K562 (cell line): ENCODE measurements at regions not wholly inside any gene's neighbourhood (a gene's known extent, or its start where the extent isn't known, plus 50 kb on each side); places are given as distances from the start of the nearest gene placed in this dataset.

Source experiments
- ATAC-seq: fragments of 200-7000 bp; cut with Tn5 transposase; 3 replicates; pipeline ENCODE4 v1.9.1; 2020; ENCODE audit warnings: moderate library complexity
- BruUV-seq: library from RNA; stranded (reverse); fragments of 400-500 nt; replicated peaks from 2 replicates; lab custom pipeline; 2021; lab: Mats Ljungman, UMichigan
- CTCF ChIA-PET: fragments of 300-600 bp; formaldehyde crosslinking; extraction: SDS; loops from one replicate; lab custom pipeline; 2021; ENCODE audit warnings: low intra/inter-chr PET ratio; lab: Yijun Ruan, JAX
- POLR2A ChIA-PET: fragments of 300-600, 350-650 bp; sonication (Branson Sonifier 250); formaldehyde crosslinking; extraction: SDS; loops from one replicate; lab custom pipeline; 2021; ENCODE audit warnings: antibody characterized with exemption, inconsistent platforms; lab: Yijun Ruan, JAX
- DNase-seq, 4 experiments: peaks; one replicate each; pipeline versions ENCODE4 v3.0.0 to v3.0.0-alpha.2; 2011 to 2018; ENCODE audit warnings: low spot score in 3 of 4, mixed read lengths in 3 of 4; ENCODE audit errors: extremely low read depth in 1 of 4
- FAIRE-seq: peaks from 2 replicates; lab custom pipeline; 2011; peaks lifted over from hg19 to GRCh38; lab: Jason Lieb, UNC
- H2AFZ ChIP-seq: 2 replicates; pipeline ENCODE4 v1.6.0; 2011; ENCODE audit warnings: low read depth, low read length, control low read depth, inconsistent platforms
- H3K27ac ChIP-seq: fragments of 200-600 bp; 3 replicates; pipeline ENCODE4 v1.8.0; 2011; ENCODE audit warnings: low read depth, mild to moderate bottlenecking, control low read depth, inconsistent platforms, low read length, moderate library complexity, mixed read lengths; ENCODE audit errors: extremely low read depth
- H3K27me3 ChIP-seq, 2 experiments: fragments of 300-600 bp in 1 of 2; 2 replicates in 1 of 2; 3 replicates in 1 of 2; pipeline versions ENCODE4 v1.6.0 to v1.8.0; 2011; ENCODE audit warnings: inconsistent platforms in 2 of 2, low read length in 2 of 2, mild to moderate bottlenecking in 1 of 2, mixed read lengths in 1 of 2, moderate library complexity in 1 of 2; ENCODE audit not compliant: control insufficient read depth in 2 of 2, insufficient read depth in 2 of 2
- H3K36me3 ChIP-seq: fragments of 300-600 bp; 3 replicates; pipeline ENCODE4 v1.8.0; 2011; ENCODE audit warnings: mild to moderate bottlenecking, low read length, inconsistent platforms; ENCODE audit not compliant: control insufficient read depth, insufficient read depth
- H3K4me1 ChIP-seq, 2 experiments: fragments of 200-600 bp in 1 of 2; replicated peaks in 1 of 2; 2 replicates in 1 of 2; 3 replicates in 1 of 2; pipeline versions ENCODE4 v1.5.1 to v1.8.0; 2011; ENCODE audit warnings: inconsistent platforms in 2 of 2, low read length in 2 of 2, mild to moderate bottlenecking in 1 of 2, mixed read lengths in 1 of 2, moderate library complexity in 1 of 2; ENCODE audit not compliant: control insufficient read depth in 2 of 2, insufficient read depth in 2 of 2
- H3K4me2 ChIP-seq: 2 replicates; pipeline ENCODE4 v1.6.1; 2011; ENCODE audit warnings: low read length, control low read depth, inconsistent platforms, mixed read lengths; ENCODE audit not compliant: insufficient read depth
- H3K4me3 ChIP-seq: fragments of 200-600 bp; sonication (generic), shearing (Covaris generic); 2 replicates; pipeline ENCODE4 v1.5.1; 2016; ENCODE audit warnings: control low read depth, inconsistent platforms
- H3K79me2 ChIP-seq: fragments of 200-600 bp; 3 replicates; pipeline ENCODE4 v1.8.0; 2011; ENCODE audit warnings: low read length, inconsistent platforms; ENCODE audit not compliant: control insufficient read depth, insufficient read depth
- H3K9ac ChIP-seq, 2 experiments: 2 replicates each; pipeline versions ENCODE4 v1.6.0 to v1.6.1; 2011; ENCODE audit warnings: low read depth in 2 of 2, low read length in 2 of 2, control low read depth in 1 of 2, inconsistent platforms in 1 of 2, mild to moderate bottlenecking in 1 of 2, mixed read lengths in 1 of 2; ENCODE audit not compliant: insufficient read depth in 1 of 2
- H3K9me1 ChIP-seq: one replicate; pipeline ENCODE4 v1.6.0; 2011; ENCODE audit warnings: inconsistent platforms, mild to moderate bottlenecking, low read length, moderate library complexity; ENCODE audit not compliant: control insufficient read depth, insufficient read depth
- H3K9me3 ChIP-seq: replicated peaks from 2 replicates; pipeline ENCODE4 v1.5.1; 2011; ENCODE audit warnings: low read depth, low read length, inconsistent platforms; ENCODE audit not compliant: control insufficient read depth, insufficient read depth
- H4K20me1 ChIP-seq: replicated peaks from 2 replicates; pipeline ENCODE4 v1.6.1; 2011; ENCODE audit warnings: low read length, inconsistent platforms, mixed read lengths; ENCODE audit not compliant: control insufficient read depth, insufficient read depth
- CAMTA2 ChIP-seq: fragments of 250-450 bp; sonication (Bioruptor Pico); conservative IDR thresholded peaks from 2 replicates; pipeline ENCODE4 v1.5.1; 2022
- EP400 ChIP-seq: fragments of 450-650 bp; IDR thresholded peaks from 2 replicates; pipeline ENCODE4 v1.6.1; 2017; ENCODE audit warnings: antibody characterized with exemption, mild to moderate bottlenecking, moderate library complexity
- FIP1L1 ChIP-seq: fragments of 200-400 bp; formaldehyde crosslinking; IDR thresholded peaks from 2 replicates; pipeline ENCODE4 v1.6.1; 2018; ENCODE audit warnings: mild to moderate bottlenecking, low read depth, low read length; ENCODE audit not compliant: poor library complexity, severe bottlenecking
- HDAC6 ChIP-seq: IDR thresholded peaks from 2 replicates; pipeline ENCODE4 v1.6.1; 2012; ENCODE audit warnings: low read depth, mild to moderate bottlenecking, control low read depth, inconsistent platforms, low read length, moderate library complexity
- MCM5 ChIP-seq: fragments of 450-650 bp; IDR thresholded peaks from 2 replicates; pipeline ENCODE4 v1.6.1; 2016; ENCODE audit warnings: low read depth
- PATZ1 ChIP-seq: fragments of 250-450 bp; sonication (Bioruptor Pico); IDR thresholded peaks from 2 replicates; pipeline ENCODE4 v1.5.0; 2020; ENCODE audit warnings: mild to moderate bottlenecking, borderline replicate concordance
- RAD51 ChIP-seq: fragments of 450-650 bp; IDR thresholded peaks from 2 replicates; pipeline ENCODE4 v1.7.1; 2016; ENCODE audit warnings: low read depth, mild to moderate bottlenecking, borderline replicate concordance
- ZBTB11 ChIP-seq, 3 experiments: fragments of 200-800 bp in 1 of 3; fragments of 250-450 bp in 1 of 3; fragments of 450-650 bp in 1 of 3; sonication (Bioruptor Pico) in 1 of 3; sonication (Bioruptor generic) in 1 of 3; formaldehyde crosslinking in 1 of 3; IDR thresholded peaks; 2 replicates each; pipeline versions ENCODE4 v1.6.1 to v1.8.0; 2016 to 2022; ENCODE audit warnings: mild to moderate bottlenecking in 2 of 3, missing genetic modification characterization in 2 of 3, missing compliant biosample characterization in 1 of 3, moderate library complexity in 1 of 3
- ZKSCAN8 ChIP-seq: fragments of 200-800 bp; sonication (Bioruptor generic); IDR thresholded peaks from 2 replicates; pipeline ENCODE4 v1.6.1; 2016; ENCODE audit warnings: missing genetic modification characterization, missing compliant biosample characterization
- ZNF347 ChIP-seq: fragments of 450-650 bp; formaldehyde crosslinking; IDR thresholded peaks from 2 replicates; pipeline ENCODE4 v1.4.0; 2020; ENCODE audit warnings: low read depth, mild to moderate bottlenecking, moderate library complexity
- ZNF764 ChIP-seq: fragments of 250-450 bp; sonication (Bioruptor Pico); IDR thresholded peaks from 2 replicates; pipeline ENCODE4 v1.4.0; 2020; ENCODE audit warnings: low read depth, mild to moderate bottlenecking, moderate library complexity
- WGBS: fragments of 100-300 bp; shearing (Covaris generic); methylation state at CpG from one replicate; pipeline ENCODE4 v1.1.6; 2016; ENCODE audit warnings: low coverage, mixed read lengths; ENCODE audit not compliant: insufficient coverage; ENCODE audit errors: missing lambda C conversion rate; 5-methylcytosine and 5-hydroxymethylcytosine counted together
- in situ Hi-C: fragments of 300-500 bp; cut with MboI; formaldehyde crosslinking; loops from 4 replicates; pipeline ENCODE4 v1.15.0; 2018; ENCODE audit warnings: inconsistent platforms, mixed read lengths
- intact Hi-C: fragments of 100-400 bp; cut with micrococcal nuclease; formaldehyde crosslinking; loops from 2 replicates; pipeline ENCODE4 v1.14.2; 2022

GRCh38 chr13:79779761-79780160 is 298.8 kb downstream of the NDFIP2 start (continued):
- no peak for TF ChIP-seq CAMTA2
- TF ChIP-seq PATZ1 (CRISPR knock-in tag): no peak
- TF ChIP-seq FIP1L1: no peak
- TF ChIP-seq, all 486 proteins: peak for 0

- Histone ChIP-seq H2AFZ (no peak overlapping the region), H3K4me3 (no peak overlapping the region), H3K9ac (no peak overlapping the region), H3K4me1 (no peaks in the 10 kb centered on the region), H3K4me2 (no peak overlapping the region), H3K9me1 (no peaks in the 10 kb centered on the region), H3K36me3 (no peaks in the 10 kb centered on the region), H3K79me2 (no peaks in the 10 kb centered on the region), H3K27me3 (no peaks in the 10 kb centered on the region), H3K9me3 (no peaks in the 10 kb centered on the region; the same call in 1 of the 2 replicates), H3K27ac (no peak overlapping the region), H4K20me1 (no peaks in the 10 kb centered on the region)
- ChIA-PET CTCF (no interaction called here), POLR2A (no interaction called here)
- ATAC-seq: no peak
- in situ Hi-C loops (no loop called here), intact Hi-C loops (no loop called here)
- WGBS: 0% methylated on average over 2 of the region's 4 CpGs
- no peak for DNase-seq
- TF ChIP-seq EP400 (no peak), ZNF764 (CRISPR knock-in tag) (no peak), ZBTB11 (CRISPR knock-in tag; IDR thresholded peaks at IDR 0.05) (no peak), RAD51 (no peak), ZKSCAN8 (no peak), HDAC6 (no peak), ZNF347 (CRISPR knock-in tag) (no peak), MCM5 (no peak)
- no peak for FAIRE-seq
- BruUV-seq: no TSS peak
Measured at GRCh38 chr13:79778741-79779460, 297.9 kb downstream of the NDFIP2 start.
